GM23248 (cell line): ENCODE measurements at regions not wholly inside any gene's neighbourhood (a gene's known extent, or its start where the extent isn't known, plus 50 kb on each side); places are given as distances from the start of the nearest gene placed in this dataset.

Experiments used
- EZH2 ChIP-seq: fragments of 200-600 bp; sonication (generic); IDR thresholded peaks from 2 replicates; pipeline ENCODE4 v1.6.1; 2018; ENCODE audit warnings: antibody characterized with exemption, mild to moderate bottlenecking; ENCODE audit not compliant: insufficient read depth, poor library complexity, severe bottlenecking
- EZH2phosphoT487 ChIP-seq: fragments of 200-600 bp; sonication (generic); IDR thresholded peaks from 2 replicates; pipeline ENCODE4 v1.6.1; 2018; ENCODE audit warnings: antibody characterized with exemption, moderate library complexity, mild to moderate bottlenecking, low read depth; ENCODE audit not compliant: insufficient read depth

GRCh38 chr22:40114411-40114810 is 63.3 kb upstream of the TNRC6B start:
- TF ChIP-seq EZH2 (no peak), EZH2phosphoT487 (no peak)
